ENCODE measurements at regions not wholly inside any gene's neighbourhood (a gene's known extent, or its start where the extent isn't known, plus 50 kb on each side); places are given as distances from the start of the nearest gene placed in this dataset.

DNA sequence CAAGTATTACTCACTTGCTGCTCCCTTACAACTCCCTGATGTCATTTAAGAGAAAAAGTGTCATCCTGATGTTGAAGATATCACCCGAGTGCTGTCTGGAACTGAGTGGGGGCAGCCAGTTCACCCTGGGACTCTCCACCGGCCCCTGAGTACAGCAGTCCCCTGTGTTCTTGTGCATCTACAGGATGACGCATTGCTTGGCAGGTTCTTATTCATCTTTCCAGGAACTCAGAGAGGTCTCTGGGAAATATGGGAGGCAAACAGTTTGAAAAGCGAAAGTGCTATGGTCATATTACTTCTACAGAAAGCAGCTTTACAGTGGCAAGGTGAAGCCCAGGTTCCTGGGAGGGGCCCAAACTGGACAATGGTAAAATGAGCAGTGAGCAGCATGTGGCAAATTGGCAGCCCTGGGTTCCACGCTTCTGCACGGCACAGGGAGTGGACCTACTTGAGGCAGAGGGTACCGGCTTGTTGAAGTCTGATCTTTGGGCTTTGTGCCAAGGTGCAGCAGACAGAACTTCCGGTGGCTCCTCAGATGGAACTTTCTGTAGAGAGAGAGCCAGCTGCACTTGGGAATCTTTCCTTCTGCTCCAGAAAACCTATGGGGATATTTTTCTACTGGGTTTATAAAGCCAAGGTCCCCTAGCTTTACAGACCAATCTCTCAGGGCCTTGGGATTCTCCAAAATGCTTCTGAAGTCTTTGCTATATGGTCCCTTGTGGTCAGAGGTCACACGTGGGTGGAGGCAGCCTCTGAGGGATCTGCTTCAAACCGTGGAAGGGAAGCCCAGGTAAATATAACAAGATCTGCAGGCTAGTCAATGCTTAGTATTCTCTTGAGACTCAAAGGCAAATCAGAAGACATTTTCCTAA is 128.3 kb downstream of the MAP3K7 start (continued):
- TF ChIP-seq, protein P1, sequence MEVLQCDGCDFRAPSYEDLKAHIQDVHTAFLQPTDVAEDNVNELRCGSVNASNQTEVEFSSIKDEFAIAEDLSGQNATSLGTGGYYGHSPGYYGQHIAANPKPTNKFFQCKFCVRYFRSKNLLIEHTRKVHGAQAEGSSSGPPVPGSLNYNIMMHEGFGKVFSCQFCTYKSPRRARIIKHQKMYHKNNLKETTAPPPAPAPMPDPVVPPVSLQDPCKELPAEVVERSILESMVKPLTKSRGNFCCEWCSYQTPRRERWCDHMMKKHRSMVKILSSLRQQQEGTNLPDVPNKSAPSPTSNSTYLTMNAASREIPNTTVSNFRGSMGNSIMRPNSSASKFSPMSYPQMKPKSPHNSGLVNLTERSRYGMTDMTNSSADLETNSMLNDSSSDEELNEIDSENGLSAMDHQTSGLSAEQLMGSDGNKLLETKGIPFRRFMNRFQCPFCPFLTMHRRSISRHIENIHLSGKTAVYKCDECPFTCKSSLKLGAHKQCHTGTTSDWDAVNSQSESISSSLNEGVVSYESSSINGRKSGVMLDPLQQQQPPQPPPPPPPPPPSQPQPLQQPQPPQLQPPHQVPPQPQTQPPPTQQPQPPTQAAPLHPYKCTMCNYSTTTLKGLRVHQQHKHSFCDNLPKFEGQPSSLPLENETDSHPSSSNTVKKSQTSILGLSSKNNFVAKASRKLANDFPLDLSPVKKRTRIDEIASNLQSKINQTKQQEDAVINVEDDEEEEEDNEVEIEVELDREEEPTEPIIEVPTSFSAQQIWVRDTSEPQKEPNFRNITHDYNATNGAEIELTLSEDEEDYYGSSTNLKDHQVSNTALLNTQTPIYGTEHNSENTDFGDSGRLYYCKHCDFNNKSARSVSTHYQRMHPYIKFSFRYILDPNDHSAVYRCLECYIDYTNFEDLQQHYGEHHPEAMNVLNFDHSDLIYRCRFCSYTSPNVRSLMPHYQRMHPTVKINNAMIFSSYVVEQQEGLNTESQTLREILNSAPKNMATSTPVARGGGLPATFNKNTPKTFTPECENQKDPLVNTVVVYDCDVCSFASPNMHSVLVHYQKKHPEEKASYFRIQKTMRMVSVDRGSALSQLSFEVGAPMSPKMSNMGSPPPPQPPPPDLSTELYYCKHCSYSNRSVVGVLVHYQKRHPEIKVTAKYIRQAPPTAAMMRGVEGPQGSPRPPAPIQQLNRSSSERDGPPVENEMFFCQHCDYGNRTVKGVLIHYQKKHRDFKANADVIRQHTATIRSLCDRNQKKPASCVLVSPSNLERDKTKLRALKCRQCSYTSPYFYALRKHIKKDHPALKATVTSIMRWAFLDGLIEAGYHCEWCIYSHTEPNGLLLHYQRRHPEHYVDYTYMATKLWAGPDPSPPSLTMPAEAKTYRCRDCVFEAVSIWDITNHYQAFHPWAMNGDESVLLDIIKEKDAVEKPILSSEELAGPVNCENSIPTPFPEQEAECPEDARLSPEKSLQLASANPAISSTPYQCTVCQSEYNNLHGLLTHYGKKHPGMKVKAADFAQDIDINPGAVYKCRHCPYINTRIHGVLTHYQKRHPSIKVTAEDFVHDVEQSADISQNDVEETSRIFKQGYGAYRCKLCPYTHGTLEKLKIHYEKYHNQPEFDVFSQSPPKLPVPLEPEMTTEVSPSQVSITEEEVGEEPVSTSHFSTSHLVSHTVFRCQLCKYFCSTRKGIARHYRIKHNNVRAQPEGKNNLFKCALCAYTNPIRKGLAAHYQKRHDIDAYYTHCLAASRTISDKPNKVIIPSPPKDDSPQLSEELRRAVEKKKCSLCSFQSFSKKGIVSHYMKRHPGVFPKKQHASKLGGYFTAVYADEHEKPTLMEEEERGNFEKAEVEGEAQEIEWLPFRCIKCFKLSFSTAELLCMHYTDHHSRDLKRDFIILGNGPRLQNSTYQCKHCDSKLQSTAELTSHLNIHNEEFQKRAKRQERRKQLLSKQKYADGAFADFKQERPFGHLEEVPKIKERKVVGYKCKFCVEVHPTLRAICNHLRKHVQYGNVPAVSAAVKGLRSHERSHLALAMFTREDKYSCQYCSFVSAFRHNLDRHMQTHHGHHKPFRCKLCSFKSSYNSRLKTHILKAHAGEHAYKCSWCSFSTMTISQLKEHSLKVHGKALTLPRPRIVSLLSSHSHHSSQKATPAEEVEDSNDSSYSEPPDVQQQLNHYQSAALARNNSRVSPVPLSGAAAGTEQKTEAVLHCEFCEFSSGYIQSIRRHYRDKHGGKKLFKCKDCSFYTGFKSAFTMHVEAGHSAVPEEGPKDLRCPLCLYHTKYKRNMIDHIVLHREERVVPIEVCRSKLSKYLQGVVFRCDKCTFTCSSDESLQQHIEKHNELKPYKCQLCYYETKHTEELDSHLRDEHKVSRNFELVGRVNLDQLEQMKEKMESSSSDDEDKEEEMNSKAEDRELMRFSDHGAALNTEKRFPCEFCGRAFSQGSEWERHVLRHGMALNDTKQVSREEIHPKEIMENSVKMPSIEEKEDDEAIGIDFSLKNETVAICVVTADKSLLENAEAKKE (CRISPR knock-in tag; IDR thresholded peaks at IDR 0.05) = no peak
- TF ChIP-seq, protein P2, sequence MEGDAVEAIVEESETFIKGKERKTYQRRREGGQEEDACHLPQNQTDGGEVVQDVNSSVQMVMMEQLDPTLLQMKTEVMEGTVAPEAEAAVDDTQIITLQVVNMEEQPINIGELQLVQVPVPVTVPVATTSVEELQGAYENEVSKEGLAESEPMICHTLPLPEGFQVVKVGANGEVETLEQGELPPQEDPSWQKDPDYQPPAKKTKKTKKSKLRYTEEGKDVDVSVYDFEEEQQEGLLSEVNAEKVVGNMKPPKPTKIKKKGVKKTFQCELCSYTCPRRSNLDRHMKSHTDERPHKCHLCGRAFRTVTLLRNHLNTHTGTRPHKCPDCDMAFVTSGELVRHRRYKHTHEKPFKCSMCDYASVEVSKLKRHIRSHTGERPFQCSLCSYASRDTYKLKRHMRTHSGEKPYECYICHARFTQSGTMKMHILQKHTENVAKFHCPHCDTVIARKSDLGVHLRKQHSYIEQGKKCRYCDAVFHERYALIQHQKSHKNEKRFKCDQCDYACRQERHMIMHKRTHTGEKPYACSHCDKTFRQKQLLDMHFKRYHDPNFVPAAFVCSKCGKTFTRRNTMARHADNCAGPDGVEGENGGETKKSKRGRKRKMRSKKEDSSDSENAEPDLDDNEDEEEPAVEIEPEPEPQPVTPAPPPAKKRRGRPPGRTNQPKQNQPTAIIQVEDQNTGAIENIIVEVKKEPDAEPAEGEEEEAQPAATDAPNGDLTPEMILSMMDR (conservative IDR thresholded peaks at IDR 0.05; ENCODE audit: low read depth in 2 of 2) = no peak

DNA sequence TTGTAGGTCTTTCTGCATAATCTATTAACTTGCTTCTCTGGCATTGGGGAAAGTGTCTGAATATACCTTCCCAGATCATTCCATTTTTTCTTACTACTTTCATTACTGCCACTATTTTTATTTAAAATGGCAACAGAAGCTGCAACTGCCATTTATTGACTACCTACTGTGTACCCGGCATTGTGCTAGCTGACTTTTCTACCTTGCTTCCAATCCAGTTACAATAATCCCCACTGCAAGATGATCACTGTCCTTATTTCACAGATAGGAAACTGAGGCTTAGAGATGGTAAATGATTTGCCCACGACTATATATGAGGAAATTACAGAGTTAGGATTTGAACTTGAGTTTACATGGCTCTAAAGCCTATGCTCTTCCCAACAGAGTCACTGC is 129.0 kb downstream of the MAP3K7 start:
- Histone ChIP-seq H3K4me1 (ENCODE audit: insufficient read depth) (no peaks in the 10 kb centered on the region), H2AFZ (peak overlapping the region; percentile 63; the same call in 1 of the 2 replicates), H3K27ac (ENCODE audit: low read depth) (no peak overlapping the region), H3K4me2 (no peak overlapping the region), H4K20me1 (replicated peaks; ENCODE audit: insufficient read depth) (no peaks in the 10 kb centered on the region), H3K27me3 (ENCODE audit: insufficient read depth) (no peaks in the 10 kb centered on the region), H3K4me3 (no peak overlapping the region), H3K79me2 (replicated peaks; ENCODE audit: insufficient read depth) (no peaks in the 10 kb centered on the region), H3K9me2 (ENCODE audit: insufficient read depth) (0 out of 2 replicates have a peak, but pooled peaks cover under 1% of the 10 kb centered on the region), H3F3A (replicated peaks; ENCODE audit: low read depth) (no peaks in the 10 kb centered on the region), H3K36me3 (ENCODE audit: insufficient read depth) (no peaks in the 10 kb centered on the region)
- H3K27ac Mint-ChIP-seq = no peak overlapping the region
- H3K27me3 Mint-ChIP-seq (ENCODE audit: insufficient read depth, low read depth, poor library complexity) = peaks cover 2% of the 10 kb centered on the region
- H3K36me3 Mint-ChIP-seq (ENCODE audit: low read depth) = no peaks in the 10 kb centered on the region
- ATAC-seq = no peak
- peaks cover 8% of the 10 kb centered on the region; the same call in 2 of the 3 replicates for H3K9me3 Mint-ChIP-seq
- no peak overlapping the region for H3K4me3 Mint-ChIP-seq
- H3K4me1 Mint-ChIP-seq = no peaks in the 10 kb centered on the region
- no peak for DNase-seq (ENCODE audit: low spot score)
- TF ChIP-seq ZNF331 (CRISPR knock-in tag; IDR thresholded peaks at IDR 0.05; ENCODE audit: low read depth) (no peak), CREB1 (CRISPR knock-in tag; IDR thresholded peaks at IDR 0.05; ENCODE audit: low read depth) (no peak), NANOG (IDR thresholded peaks at IDR 0.05; ENCODE audit: borderline replicate concordance) (no peak), ZNF114 (CRISPR knock-in tag; IDR thresholded peaks at IDR 0.05) (no peak), JUNB (IDR thresholded peaks at IDR 0.05; ENCODE audit: unreplicated experiment) (no peak)
- TF ChIP-seq, protein P3, sequence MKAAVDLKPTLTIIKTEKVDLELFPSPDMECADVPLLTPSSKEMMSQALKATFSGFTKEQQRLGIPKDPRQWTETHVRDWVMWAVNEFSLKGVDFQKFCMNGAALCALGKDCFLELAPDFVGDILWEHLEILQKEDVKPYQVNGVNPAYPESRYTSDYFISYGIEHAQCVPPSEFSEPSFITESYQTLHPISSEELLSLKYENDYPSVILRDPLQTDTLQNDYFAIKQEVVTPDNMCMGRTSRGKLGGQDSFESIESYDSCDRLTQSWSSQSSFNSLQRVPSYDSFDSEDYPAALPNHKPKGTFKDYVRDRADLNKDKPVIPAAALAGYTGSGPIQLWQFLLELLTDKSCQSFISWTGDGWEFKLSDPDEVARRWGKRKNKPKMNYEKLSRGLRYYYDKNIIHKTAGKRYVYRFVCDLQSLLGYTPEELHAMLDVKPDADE (IDR thresholded peaks at IDR 0.05) = no peak
- TF ChIP-seq, protein P4, sequence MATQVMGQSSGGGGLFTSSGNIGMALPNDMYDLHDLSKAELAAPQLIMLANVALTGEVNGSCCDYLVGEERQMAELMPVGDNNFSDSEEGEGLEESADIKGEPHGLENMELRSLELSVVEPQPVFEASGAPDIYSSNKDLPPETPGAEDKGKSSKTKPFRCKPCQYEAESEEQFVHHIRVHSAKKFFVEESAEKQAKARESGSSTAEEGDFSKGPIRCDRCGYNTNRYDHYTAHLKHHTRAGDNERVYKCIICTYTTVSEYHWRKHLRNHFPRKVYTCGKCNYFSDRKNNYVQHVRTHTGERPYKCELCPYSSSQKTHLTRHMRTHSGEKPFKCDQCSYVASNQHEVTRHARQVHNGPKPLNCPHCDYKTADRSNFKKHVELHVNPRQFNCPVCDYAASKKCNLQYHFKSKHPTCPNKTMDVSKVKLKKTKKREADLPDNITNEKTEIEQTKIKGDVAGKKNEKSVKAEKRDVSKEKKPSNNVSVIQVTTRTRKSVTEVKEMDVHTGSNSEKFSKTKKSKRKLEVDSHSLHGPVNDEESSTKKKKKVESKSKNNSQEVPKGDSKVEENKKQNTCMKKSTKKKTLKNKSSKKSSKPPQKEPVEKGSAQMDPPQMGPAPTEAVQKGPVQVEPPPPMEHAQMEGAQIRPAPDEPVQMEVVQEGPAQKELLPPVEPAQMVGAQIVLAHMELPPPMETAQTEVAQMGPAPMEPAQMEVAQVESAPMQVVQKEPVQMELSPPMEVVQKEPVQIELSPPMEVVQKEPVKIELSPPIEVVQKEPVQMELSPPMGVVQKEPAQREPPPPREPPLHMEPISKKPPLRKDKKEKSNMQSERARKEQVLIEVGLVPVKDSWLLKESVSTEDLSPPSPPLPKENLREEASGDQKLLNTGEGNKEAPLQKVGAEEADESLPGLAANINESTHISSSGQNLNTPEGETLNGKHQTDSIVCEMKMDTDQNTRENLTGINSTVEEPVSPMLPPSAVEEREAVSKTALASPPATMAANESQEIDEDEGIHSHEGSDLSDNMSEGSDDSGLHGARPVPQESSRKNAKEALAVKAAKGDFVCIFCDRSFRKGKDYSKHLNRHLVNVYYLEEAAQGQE (IDR thresholded peaks at IDR 0.05; ENCODE audit: unreplicated experiment) = no peak
